ENCODE measurements at regions not wholly inside any gene's neighbourhood (a gene's known extent, or its start where the extent isn't known, plus 50 kb on each side); places are given as distances from the start of the nearest gene placed in this dataset.
"Not testable (repeated sequence)": the region's sequence is repeated elsewhere in the genome, so short reads cannot be mapped to it uniquely, and the experiment has no call there.

DNA sequence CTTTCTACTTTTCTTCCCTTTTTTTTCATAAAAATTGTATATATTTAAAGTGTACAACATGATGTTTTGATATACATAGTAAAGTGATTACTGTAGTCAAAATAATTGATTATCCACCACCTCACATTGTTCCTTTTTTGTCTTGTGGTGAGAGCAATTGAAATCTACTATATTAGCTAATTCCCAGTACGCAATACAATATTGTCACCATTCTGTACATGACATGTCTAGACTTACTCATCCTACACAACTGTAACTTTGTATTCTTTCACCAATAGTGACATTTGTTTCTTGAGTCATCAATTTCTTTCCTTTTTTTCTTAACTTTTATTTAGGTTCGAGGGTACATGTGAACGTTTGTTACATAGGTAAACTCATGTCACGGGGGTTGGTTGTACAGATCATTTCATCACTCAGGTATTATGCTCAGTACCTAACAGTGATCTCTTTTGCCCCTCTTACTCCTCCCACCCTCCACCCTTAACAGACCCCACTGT is 265.2 kb downstream of the KCNRG start:
- no peak for DNase-seq

DNA sequence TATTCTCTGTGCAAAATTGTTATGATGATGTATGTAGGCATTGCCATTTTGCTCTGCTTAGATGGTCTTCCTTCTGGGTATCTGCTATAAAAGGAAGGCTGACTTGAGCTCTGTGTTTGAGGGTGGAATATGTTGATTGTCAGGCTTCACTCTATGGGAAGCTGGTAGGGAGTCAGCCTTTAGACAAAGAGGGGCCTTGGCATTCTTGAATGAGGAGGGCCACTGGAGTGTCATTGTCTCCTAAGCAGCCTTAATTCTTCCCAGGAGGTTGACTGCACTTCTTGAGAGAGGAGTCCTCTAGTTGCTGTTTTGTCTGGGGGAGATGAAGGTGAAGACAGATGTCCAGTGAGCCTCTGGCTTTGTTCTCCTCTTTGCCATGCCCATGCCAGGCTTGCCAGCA is 266.8 kb downstream of the KCNRG start:
- DNase-seq, result no peak

DNA sequence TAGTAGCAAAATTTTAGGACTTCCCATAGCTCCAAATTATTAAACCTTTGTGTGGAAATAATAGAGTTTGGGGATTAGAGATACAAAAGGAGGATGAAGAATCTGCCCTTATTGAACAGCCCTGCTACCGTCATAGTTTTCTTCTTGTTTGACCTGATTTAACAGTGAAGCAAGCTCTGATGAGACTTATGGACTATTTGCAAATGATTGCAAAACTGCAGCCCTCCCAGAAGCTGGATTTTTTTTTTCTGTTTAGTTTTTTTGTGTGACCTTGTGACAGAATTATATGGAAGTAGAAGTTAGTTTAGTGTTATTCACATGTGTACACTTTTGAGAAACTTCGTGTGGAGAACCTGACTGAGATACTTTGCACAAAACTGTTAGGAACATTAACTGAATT is 267.8 kb downstream of the KCNRG start:
- DNase-seq, result no peak

DNA sequence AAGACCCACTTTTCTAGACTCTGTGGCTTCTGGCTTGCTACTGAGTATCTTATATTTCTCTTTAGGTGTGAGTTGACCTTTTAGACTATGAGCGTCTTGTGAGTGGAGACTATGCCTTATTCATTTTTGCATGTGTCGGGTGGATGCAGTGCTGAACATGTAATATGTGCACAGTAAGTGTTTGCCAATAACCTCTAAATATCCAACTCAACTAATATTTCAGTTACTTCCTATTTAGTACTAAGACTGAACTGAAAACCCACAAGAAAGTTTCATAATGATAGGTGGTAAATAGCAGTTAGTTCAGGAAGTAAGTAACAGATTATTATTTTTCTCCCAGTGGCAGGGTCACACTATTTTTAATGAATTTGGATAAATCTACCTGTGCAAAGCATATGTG is 269.3 kb downstream of the KCNRG start:
- no peak for DNase-seq

DNA sequence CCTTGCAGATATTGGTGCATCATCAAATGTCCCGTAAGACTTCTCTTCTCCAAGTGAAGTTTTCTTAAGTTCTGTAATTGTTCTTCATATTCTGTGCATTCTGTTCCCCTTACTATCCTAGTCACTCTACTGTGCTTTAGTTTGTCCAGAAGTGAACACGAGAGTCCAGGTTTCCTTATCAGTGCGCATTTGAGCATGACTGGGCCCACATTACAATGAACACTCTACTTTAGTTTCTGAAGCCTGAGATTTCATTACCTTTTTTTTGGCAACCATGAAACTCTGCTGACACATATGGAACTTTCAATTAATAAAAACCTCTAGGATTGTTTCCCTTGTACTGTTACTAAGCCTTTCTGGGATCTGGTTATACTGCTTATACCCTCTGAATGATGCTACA is 270.0 kb downstream of the KCNRG start:
- no peak for DNase-seq

DNA sequence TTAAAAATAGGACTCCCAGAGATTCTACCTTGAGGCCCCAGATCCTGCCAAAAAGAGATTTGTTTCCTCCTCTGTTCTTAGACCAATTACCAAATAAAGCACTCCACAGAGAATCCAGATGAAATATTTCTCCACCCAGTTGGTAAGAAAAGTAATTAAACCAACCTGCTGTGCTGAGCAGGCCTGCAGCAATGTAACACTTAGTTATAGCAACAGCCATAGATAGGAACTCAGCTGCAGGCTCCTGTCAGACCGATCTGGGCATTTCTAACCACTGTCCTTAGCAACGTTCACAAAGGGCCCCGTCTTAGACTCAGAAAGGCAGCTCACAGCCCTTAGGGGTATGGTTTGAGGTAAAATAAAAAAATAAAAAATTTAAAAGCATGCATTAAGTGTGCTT is 271.1 kb downstream of the KCNRG start:
- DNase-seq, result no peak

DNA sequence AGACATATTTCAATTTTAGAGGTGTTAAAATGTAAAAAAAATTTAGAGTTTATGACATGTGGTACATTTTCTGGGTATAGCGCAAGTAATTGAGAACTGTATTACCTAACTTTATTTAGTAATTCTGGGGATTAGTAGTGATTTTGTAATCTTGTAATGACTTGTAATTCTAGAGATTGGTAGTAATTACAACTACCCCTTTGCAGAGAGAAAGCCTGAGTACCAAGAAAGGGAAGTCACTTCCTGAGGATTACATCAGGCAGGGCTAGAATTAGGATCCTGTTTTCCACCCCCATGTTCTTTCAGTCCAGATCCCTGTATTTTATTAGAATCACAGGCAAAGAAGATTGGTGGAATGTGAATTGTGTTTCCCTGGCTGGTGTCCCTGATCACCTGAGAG is 274.9 kb downstream of the KCNRG start:
- DNase-seq, result no peak

DNA sequence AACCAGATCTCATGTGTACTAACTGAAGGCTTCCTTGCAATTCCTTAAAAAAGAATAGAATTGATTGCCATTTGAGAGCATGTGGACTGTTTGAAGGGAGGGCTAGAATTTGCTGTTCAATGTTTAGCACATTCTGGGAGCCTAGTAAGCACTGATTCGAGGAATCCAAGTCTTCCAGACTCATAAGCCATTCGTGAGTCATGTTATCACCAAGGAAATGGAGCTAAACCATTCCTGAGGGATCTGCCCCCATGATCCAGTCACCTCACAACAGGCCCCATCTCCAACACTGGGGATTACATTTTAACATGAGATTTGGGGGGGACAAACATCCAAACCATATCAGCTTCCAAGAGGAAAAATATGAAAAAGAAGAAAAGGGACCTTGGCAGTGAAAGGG is 276.4 kb downstream of the KCNRG start:
- DNase-seq, result no peak

DNA sequence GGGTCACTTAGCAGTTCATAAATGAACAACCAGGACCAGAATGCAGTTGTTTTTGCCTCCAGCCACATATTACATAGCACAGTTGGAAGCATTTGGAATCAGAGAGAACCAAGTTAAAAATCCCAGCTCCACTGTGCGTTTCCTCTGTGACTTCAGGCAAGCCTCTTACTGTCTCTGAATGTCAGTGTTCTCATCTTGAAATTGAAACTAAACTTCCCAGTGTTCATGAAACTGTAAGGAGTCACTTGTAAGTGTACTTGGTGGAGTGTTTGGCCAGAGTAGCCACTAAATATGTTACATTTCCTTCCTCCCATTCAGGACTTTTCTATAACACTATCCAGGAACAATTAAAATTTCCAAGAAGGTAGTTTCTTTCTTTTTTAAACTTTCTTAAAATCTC is 276.8 kb downstream of the KCNRG start:
- DNase-seq, result no peak

DNA sequence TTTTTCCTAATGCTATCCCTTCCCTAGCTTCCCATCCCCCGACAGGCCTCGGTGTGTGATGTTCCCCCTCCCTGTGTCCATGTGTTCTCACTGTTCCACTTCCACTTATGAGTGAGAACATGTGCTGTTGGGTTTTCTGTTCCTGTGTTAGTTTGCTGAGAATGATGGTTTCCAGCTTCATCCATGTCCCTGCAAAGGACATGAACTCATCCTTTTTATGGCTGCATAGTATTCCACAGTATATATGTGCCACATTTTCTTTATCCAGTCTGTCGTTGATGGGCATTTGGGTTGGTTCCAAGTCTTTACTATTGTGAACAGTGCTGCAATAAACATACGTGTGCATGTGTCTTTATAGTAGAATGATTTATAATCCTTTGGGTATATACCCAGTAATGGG is 279.2 kb downstream of the KCNRG start:
- not testable (repeated sequence) for DNase-seq

DNA sequence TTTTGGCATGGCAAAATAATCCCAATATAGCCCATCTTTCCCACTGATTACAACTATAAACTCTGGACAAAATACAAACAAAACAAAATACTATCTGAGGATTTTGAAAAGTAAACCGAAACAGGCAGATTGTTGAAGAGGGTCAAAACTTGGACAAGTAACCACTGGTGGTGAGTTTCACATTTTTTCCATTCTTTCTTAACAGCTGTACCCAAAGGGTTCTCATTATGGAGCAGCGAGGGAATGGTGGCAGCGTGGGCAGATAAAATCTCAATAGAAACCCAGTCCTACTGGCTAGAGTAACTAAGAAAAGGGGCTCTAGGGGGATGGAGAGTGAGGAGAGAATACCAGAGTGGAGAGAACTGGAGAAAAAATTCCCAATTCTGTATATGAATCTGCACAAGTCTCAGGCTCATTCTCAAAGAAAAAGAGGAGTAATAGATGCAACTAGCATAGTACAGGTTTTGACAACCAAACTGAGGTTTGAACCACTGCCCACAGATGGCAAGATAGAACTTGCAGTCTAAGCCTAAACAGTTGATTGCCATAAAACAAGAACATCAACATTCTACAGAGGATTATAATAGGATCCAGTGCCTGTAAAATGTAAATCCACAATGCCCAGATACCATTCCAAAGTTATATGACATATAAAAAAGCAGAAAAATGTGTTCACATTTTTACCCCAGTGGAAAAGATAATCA is 284.5 kb downstream of the KCNRG start:
- no peak for DNase-seq

DNA sequence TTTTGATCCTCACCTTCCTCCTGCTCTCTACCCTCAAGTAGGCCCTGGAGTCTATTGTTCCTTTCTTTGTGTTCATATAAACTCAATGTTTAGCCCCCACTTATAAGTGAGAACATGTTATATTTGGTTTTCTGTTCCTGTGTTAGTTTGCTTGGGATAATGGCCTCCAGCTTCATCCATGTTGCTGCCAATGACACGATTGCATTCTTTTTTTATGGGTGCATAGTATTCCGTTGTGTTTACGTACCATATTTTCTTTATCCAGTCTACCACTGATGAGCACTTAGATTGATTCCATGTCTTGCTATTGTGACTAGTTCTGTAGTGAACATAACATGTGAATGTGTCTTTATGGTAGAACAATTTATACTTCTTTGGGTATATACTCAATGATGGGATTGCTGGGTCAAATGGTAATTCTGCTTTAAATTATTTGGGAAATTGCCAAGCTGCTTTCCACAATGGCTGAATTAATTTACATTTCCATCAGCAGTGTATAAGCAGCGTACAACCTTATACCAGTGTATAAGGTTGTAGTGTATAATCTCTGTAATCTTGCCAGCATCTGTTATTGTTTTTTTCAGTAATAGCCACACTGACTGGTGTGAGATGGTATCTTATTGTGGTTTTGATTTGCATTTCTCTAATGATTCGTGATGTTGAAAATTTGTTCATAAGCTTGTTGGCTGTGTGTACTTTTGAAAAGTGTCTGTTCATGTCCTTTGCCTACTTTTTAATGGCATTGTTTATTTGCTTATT is 288.9 kb downstream of the KCNRG start:
- DNase-seq, result no peak

DNA sequence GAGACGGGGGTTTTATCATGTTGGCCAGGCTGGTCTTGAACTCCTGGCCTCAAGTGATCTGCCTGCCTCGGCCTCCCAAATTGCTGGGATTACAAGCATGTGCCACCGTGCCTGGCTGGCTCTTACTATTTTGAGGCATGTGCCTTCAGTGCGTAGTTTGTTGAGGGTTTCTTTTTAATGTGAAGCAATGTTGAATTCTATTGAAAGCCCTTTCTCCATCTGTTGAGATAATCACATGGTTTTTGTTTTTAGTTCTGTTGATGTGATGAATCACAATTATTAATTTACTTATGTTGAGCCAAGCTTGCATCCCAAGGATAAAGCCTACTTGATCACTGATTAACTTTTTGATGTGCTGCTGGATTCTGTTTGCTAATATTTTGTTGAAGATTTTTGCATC is 290.9 kb downstream of the KCNRG start:
- no peak for DNase-seq

DNA sequence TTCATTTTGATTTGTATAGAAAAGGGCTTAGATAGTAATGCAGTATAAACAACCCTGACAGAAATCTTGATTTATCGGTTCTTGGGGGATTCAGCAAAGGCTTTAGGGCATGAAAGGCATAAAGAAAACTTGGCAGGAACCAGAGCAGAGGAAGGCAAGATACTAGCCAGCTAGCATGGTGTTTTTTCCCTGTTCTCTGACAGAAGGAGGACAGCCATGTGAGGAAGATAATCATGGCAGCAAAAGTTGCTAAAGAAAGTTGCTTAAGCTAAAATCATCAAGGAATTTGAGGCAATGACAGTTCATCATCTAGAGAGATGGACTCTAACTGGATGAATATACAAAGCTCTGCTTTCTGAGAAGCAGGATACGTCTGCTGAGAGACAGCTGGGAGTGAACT is 294.1 kb downstream of the KCNRG start:
- DNase-seq, result no peak

DNA sequence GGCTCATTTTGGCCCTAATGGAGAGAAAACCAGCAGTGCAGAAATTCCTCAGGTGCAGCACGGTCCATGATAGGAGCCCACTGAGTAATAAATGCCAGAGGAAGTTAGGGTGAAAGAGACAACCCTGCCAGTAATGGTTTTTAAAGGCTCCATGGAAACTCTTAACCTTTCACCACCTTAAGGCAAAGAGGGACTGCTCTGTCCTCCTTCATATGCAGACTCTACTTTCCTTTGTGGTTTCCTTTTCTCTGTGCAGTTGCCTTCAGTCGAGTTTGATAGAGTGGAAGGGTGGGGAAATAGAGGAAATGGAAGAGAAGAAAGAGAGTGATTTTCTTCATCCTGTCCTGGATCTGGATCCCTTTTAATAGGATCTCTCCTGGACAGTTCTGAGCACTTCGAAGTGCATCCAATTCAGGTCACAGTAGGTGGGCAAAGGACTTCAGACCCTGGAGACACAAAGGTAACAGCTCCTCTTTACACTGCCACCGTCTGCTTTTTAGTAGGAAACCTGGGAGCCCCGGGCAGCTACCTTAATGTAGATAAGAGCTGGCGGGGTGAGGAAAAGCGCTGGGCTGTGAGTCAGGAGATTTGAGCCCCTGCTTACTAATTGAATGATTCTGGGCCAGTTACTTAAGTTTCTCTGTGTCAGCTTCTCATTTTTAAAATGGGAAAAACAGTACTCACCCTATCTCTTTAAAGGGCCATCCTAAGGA is 294.8 kb downstream of the KCNRG start:
- DNase-seq, result no peak

DNA sequence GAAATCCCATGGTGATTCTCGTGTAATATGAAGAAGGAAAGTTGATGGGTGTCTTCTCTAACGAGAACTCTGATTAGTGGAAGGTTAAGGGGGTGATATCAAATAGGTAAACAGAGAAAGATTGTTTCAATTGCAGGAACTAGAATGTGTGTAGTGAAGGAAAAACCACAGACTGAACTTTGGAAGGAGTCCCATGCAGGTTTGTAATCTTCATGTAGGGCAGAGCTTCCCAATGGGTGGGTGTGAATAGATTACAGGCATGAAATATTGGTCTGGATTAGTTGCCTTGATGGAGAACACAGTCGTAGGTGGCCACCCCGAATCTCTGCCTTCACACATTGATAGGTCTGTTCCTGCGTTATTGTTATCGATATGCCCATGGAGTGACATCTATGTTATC is 295.5 kb downstream of the KCNRG start:
- DNase-seq, result no peak

DNA sequence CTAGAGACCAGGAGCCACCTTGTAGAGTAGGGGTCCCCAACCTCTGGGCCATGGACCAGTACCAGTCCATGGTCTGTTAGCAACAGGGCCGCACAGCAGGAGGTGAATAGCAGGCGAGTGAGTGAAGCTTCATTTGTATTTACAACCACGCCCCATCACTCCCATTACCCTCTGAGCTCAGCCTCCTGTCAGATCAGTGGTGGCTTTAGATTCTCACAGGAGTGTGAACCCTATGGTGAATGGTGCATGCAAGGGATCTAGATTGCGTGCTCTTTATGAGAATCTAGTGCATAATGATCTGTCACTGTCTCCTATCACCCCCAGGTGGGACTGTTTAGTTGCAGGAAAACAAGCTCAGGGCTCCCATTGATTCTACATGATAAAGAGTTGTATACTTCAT is 303.6 kb downstream of the KCNRG start:
- DNase-seq, result no peak

DNA sequence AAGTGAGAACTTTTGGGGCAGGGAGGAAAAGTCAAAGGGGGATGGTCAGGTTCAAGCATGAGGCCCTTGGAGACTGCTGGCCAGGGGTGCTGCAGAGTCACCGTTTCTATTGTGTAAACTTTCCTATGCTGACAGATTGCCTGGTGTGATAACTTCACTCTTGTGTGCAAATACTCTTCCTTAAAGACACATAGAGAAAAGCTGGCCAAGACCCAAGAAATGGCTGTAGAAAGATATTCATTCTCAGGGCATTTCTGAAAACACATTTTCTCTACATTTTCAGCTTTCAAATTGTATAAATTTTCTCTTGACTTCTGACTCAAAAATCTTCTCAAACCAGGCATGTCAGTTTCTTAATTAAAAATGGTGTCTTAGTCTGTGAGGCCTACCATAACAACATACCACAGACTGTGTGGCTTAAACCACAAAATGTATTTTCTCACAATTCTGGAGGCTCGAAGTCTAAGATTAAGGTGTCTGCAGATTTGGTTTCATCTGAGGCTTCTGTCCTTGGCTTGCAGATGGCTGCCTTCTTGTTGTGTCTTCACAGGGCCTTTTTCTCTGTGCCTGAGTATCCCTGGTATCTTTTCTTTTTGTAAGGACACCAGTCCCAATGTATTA is 304.5 kb downstream of the KCNRG start:
- DNase-seq, result no peak

DNA sequence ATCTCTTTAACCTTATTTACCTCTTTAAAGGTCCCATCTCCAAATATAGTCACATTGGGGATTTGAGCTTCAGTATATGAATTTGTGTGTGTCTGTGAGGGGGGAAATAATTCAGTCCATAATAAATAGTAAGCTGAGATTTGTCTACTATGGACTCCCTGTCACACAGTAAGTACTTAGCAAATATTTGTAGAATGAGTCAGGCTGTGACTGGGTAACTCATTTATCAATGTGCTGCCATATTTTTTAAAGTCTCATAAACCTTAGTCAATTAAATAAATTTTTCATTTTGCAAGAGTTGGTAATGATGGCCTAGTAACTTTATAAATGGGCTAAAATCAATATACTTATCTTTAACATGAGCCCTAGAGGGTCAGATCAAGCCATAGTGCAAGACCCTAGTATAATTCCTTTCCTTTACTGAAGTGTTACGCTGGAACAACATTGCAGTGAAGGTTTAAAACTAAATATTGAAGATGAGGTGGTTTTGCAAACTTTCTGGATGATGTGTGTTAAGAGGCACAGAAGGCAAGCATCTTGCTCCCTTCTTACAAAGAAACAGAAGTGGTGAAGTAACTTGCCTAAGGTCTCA is 305.1 kb downstream of the KCNRG start:
- no peak for DNase-seq

DNA sequence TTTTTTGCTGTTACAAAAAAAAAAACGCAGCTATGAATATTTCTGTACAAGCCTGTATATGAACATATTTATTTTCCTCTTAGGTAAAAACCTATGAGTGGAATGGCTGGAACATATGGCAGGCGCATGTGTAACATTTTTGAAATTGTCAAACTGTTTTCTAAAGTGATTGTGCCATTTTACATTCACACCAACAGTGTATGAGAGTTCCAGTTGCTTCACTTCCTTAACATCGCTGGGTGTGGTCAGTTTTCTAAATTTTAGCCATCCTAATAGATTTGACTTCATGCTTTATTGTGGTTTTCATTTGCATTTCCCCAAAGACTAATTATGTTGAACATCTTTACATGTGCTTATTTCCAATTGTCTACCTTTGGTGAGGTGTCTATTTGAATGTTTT is 306.8 kb downstream of the KCNRG start:
- DNase-seq, result no peak

DNA sequence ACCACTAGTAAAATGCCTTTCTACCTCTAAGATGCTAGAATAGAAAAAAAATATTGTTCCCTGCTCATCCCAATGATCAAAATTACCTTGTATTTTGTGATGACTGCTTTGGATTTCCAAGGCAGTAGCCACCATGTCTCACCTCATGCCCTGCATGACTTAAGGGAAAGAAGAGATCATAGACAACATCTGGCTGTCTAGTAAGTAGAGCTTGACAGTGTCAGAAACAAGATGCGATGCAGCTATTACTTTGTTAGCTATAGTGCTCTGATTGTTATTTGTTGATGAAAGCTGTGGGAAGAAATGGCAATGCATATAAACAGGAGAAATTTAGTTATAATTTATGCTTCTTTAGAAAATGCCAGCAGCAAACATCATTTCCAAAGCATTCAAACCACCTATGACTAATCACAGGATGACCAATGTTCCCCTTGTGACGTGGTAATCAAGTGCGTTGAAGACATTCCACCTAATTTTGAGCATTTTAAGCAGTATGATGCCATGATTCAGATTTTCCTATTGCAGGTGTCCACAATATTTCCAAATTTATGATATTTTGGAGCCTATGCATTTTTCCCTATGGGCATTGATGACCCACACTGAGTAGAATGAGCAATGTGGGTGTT is 308.3 kb downstream of the KCNRG start:
- DNase-seq, result no peak

DNA sequence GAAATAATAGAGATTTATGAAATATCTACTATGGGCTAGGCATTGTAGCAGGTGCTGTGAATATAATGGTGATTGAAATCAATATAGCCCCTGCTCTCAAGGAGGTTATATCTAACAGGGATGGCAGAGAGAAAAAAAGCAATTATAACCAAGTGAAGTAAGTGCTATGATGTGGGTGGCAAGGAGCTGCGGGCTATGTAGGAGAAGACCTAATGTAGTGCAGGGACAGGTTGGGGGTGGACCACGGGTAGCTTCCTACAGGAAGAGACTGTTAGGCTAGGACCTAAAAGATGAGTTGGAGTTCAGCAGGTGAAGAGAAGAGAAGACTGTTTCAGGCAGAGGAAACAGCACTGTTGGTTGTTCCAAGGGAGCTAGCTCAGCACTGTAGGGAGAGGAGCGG is 311.0 kb downstream of the KCNRG start:
- no peak for DNase-seq

DNA sequence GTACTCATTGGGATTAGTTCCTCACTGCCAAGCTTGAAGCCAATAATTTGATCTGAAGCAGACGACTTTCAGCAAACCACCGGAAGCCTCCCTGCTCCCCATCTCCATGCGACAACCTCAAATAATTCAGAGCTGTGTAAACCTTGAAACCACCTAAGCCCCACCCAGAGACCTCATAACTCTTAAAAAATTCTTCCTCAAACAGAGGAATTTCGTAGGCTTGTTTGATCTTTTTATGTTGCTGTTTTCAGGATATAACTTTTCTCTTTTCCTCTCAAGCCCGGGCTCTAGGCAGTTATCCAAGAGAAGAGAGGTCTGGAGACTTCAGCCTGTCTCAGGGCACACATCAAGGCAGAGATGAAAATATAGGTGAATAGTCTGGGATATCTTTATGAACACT is 311.6 kb downstream of the KCNRG start:
- no peak for DNase-seq

Measured in NCI-H187 treated with DMSO at 0.1 percent for 48 hours (cell line).